Transverse colon (tissue), 4 donors: ENCODE measurements at regions not wholly inside any gene's neighbourhood (a gene's known extent, or its start where the extent isn't known, plus 50 kb on each side); places are given as distances from the start of the nearest gene placed in this dataset.

ENCODE experiments used
- DNase-seq: peaks from one replicate; pipeline ENCODE4 v3.0.0-alpha.2; 2019
- H3K27ac ChIP-seq, 4 donors: fragments of 200-600 bp; sonication (generic); 2 replicates each; pipeline ENCODE4 v1.5.1; 2016 to 2018; ENCODE audit warnings: inconsistent platforms in 4 of 4
- H3K27me3 ChIP-seq: fragments of 200-600 bp; sonication (generic); 2 replicates; pipeline ENCODE4 v1.5.1; 2017; ENCODE audit warnings: inconsistent platforms
- H3K36me3 ChIP-seq, 4 donors: fragments of 200-600 bp; sonication (generic); 2 replicates each; pipeline ENCODE4 v1.5.1; 2017 to 2019; ENCODE audit warnings: inconsistent platforms in 4 of 4
- H3K4me1 ChIP-seq, 4 donors: fragments of 200-600 bp; sonication (generic); 2 replicates each; pipeline ENCODE4 v1.5.1; 2017 to 2020; ENCODE audit warnings: inconsistent platforms in 4 of 4
- H3K4me3 ChIP-seq, 4 donors: fragments of 200-600 bp; sonication (generic); 1 replicate in 1 of 4; 2 replicates in 3 of 4; pipeline versions ENCODE4 v1.5.1 to v1.6.1; 2017 to 2019; ENCODE audit warnings: inconsistent platforms in 4 of 4
- H3K9me3 ChIP-seq, 2 donors: fragments of 200-600 bp; sonication (generic); 2 replicates each; pipeline ENCODE4 v1.5.1; 2017 to 2019; ENCODE audit warnings: inconsistent platforms in 2 of 2
- EP300 ChIP-seq: sonication (generic); formaldehyde crosslinking; IDR thresholded peaks from one replicate; pipeline ENCODE4 v1.6.1; 2017; ENCODE audit warnings: antibody characterized with exemption, low read depth
- POLR2A ChIP-seq: fragments of 450-650 bp; IDR thresholded peaks from one replicate; pipeline ENCODE4 v1.6.1; 2016; ENCODE audit warnings: antibody characterized with exemption, mild to moderate bottlenecking, moderate library complexity
- POLR2AphosphoS5 ChIP-seq, 3 donors: sonication (generic); formaldehyde crosslinking; IDR thresholded peaks; one replicate each; pipeline ENCODE4 v1.6.1; 2016; ENCODE audit warnings: antibody characterized with exemption in 3 of 3
- WGBS, 2 donors: methylation state at CpG; one replicate each; pipeline ENCODE4 v1.1.5; 2018; ENCODE audit warnings: low coverage in 1 of 2; 5-methylcytosine and 5-hydroxymethylcytosine counted together
- in situ Hi-C, 4 donors: fragments of 200-750 bp; cut with MboI; loops; one replicate each; pipeline versions ENCODE4 v1.15.0 to v1.15.1; 2017; ENCODE audit warnings: low sequenced_read_pairs in 3 of 4, low pct_ligation_motif_present in 1 of 4, low pct_unique_long_range_greater_than_20kb in 1 of 4
- intact Hi-C: fragments of 100-400 bp; cut with DNase I; formaldehyde crosslinking; loops from one replicate; pipeline ENCODE4 v1.15.1; 2023; ENCODE audit warnings: low total_unique reads
- TF ChIP-seq, protein P1 (sequence below), 5 experiments: fragments of 200-600 bp in 3 of 5; fragments of 450-650 bp in 2 of 5; sonication (generic) in 3 of 5; IDR thresholded peaks; 1 replicate in 2 of 5; 2 replicates in 3 of 5; pipeline ENCODE4 v1.5.1; 2016 to 2017; ENCODE audit warnings: antibody characterized with exemption in 5 of 5, inconsistent platforms in 3 of 5, mild to moderate bottlenecking in 2 of 5, moderate library complexity in 1 of 5

GRCh38 chr17:34493917-34494316, 85.5 kb upstream of the TMEM132E start:
- no peak for TF ChIP-seq EP300
- no peak for TF ChIP-seq POLR2AphosphoS5 (IDR thresholded peaks at IDR 0.05)
- TF ChIP-seq POLR2A, result no peak
- TF ChIP-seq, protein P1, sequence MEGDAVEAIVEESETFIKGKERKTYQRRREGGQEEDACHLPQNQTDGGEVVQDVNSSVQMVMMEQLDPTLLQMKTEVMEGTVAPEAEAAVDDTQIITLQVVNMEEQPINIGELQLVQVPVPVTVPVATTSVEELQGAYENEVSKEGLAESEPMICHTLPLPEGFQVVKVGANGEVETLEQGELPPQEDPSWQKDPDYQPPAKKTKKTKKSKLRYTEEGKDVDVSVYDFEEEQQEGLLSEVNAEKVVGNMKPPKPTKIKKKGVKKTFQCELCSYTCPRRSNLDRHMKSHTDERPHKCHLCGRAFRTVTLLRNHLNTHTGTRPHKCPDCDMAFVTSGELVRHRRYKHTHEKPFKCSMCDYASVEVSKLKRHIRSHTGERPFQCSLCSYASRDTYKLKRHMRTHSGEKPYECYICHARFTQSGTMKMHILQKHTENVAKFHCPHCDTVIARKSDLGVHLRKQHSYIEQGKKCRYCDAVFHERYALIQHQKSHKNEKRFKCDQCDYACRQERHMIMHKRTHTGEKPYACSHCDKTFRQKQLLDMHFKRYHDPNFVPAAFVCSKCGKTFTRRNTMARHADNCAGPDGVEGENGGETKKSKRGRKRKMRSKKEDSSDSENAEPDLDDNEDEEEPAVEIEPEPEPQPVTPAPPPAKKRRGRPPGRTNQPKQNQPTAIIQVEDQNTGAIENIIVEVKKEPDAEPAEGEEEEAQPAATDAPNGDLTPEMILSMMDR (IDR thresholded peaks at IDR 0.05), result no peak
- Histone ChIP-seq H3K36me3 (no peaks in the 10 kb centered on the region), H3K4me1 (no peaks in the 10 kb centered on the region), H3K27ac (no peak overlapping the region), H3K27me3 (no peaks in the 10 kb centered on the region), H3K9me3 (no peaks in the 10 kb centered on the region), H3K4me3 (no peak overlapping the region)
- intact Hi-C loops (no loop called here), in situ Hi-C loops (no loop called here)
- WGBS, 2 donors, result 76% methylated on average over 3 of the region's 3 CpGs; no CpG with 5 or more reads in 1 of the 2 donors
- DNase-seq, result no peak

DNA sequence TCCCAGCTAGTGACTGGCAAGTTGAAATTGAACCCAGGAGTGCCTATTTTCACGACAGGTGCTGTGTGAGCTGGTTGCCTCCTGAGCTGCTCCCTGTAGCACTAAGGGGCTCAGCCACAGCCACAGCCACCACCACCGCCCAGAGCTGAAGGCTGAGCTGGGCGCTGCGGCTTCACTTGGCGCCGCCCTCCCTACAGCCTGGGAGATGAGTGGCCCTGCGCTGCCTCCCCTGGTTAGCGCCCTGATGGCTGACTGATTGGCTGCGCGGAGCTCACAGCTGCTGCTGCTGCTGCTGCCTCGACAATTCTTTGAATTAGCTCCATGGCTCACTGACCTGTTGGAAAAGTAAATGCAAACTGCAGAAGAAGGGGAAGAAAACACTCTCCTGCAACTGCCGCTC, 91.8 kb upstream of the TMEM132E start:
- 22% methylated on average over 9 of the region's 12 CpGs; no CpG with 5 or more reads in 1 of the 2 donors for WGBS, 2 donors
- H3K36me3 ChIP-seq, result no peaks in the 10 kb centered on the region
- no peak for DNase-seq
- TF ChIP-seq EP300 (no peak), POLR2A (no peak)
- TF ChIP-seq, protein P1 (IDR thresholded peaks at IDR 0.05), result no peak
- no peak overlapping the region for H3K4me3 ChIP-seq
- no peaks in the 10 kb centered on the region for H3K9me3 ChIP-seq
- H3K27me3 ChIP-seq, result peaks cover 16% of the 10 kb centered on the region
- in situ Hi-C loops, result no loop called here
- no peak overlapping the region for H3K27ac ChIP-seq
- H3K4me1 ChIP-seq, result no peaks in the 10 kb centered on the region
- intact Hi-C loops, result no loop called here

- H3K27me3 ChIP-seq, result peaks cover 16% of the 10 kb centered on the region
Measured at GRCh38 chr17:34486761-34487160, 92.6 kb upstream of the TMEM132E start.

DNA sequence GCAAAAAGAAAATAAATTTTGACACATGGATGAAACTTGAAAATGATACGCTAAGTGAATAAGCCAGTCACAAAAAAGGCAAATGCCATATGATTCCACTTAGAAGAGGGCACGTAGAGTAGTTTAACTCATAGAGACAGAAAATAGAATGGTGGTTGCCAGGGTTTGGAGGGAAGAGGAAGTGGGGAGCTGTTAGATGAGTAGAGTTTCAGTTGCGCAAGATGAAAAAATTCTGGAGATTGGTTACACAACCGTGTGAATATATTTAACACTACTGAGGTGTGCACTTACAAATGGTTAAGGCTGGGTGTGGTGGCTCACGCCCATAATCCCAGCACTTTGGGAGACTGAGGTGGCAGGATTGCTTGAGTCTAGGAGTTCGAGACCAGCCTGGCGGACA, 93.4 kb upstream of the TMEM132E start:
- no peak overlapping the region for H3K27ac ChIP-seq
- intact Hi-C loops (no loop called here), in situ Hi-C loops (no loop called here)
- TF ChIP-seq EP300 (no peak), POLR2AphosphoS5 (IDR thresholded peaks at IDR 0.05) (no peak), POLR2A (no peak)
- TF ChIP-seq, protein P1 (IDR thresholded peaks at IDR 0.05), result no peak
- no peaks in the 10 kb centered on the region for H3K4me1 ChIP-seq
- peaks cover 16% of the 10 kb centered on the region for H3K27me3 ChIP-seq
- no peaks in the 10 kb centered on the region for H3K36me3 ChIP-seq
- H3K4me3 ChIP-seq, result no peak overlapping the region
- DNase-seq, result no peak
- H3K9me3 ChIP-seq, result no peaks in the 10 kb centered on the region
- WGBS, 2 donors, result 63 to 64% methylated on average over 7 of the region's 7 CpGs

More at GRCh38 chr17:34486761-34487160, 92.6 kb upstream of the TMEM132E start:
- no peak for DNase-seq
- TF ChIP-seq EP300, result no peak
- no peak for TF ChIP-seq POLR2AphosphoS5 (IDR thresholded peaks at IDR 0.05)
- TF ChIP-seq, protein P1 (IDR thresholded peaks at IDR 0.05), result no peak
- TF ChIP-seq POLR2A, result no peak
- intact Hi-C loops (no loop called here), in situ Hi-C loops (no loop called here)
- Histone ChIP-seq H3K4me1 (no peaks in the 10 kb centered on the region), H3K4me3 (no peak overlapping the region), H3K27ac (no peak overlapping the region), H3K9me3 (no peaks in the 10 kb centered on the region), H3K36me3 (no peaks in the 10 kb centered on the region)
- 70 to 83% methylated on average over 2 to 8 of the region's 8 CpGs for WGBS, 2 donors
